Stimulated activated CD8-positive, alpha-beta memory T cell treated with anti-CD3 and anti-CD28 coated beads, Interleukin-4, amount 100 ng/mL, for 24 hours (primary cell): ENCODE measurements at regions not wholly inside any gene's neighbourhood (a gene's known extent, or its start where the extent isn't known, plus 50 kb on each side); places are given as distances from the start of the nearest gene placed in this dataset.
"Not testable (repeated sequence)": the region's sequence is repeated elsewhere in the genome, so short reads cannot be mapped to it uniquely, and the experiment has no call there.

Experiments used
- DNase-seq: peaks from one replicate; pipeline ENCODE4 v3.0.0-alpha.2; 2020; ENCODE audit warnings: low read depth

DNA sequence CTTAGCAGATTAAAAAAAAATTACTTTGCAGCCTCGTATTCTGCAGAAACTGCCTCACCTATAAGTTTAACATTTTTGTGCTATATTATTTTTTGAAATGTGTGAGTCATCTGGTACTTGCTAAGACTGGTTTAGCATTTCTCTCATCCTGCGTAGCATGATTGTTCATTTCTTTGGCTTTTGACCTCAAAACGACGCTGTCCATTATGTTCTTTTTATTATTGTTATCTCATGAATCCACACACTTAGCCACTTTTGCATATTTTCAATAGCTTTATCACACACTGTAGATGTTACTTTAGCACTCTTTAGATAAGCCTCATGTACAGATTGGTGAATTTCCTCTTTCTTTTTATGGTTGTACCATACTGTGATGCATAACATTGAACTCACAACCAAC is 1004.9 kb upstream of the NCAM2 start:
- DNase-seq: no peak

DNA sequence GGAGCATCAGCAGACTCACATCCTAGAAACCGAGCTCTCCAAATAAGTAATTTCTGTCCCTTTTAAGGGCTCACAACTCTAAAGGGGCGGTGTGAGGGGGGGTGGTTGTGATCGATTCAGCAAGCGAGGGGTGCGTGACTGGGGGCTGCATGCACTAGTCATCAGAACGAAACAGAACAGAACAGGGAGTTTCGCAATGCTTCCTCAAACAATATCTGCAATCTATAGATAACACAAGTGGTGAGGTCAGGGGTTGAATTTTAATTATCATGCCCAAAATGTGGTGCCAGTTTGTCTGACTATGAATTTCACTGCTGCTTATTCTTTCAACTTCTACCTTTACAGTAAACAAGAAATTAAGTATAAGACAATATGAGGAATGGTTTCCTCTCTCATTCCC is 1003.0 kb upstream of the NCAM2 start:
- no peak for DNase-seq

GRCh38 chr21:19998453-19998852 is 999.8 kb upstream of the NCAM2 start:
- DNase-seq: no peak

GRCh38 chr21:19999369-20000272 is 998.6 kb upstream of the NCAM2 start:
- DNase-seq: no peak

DNA sequence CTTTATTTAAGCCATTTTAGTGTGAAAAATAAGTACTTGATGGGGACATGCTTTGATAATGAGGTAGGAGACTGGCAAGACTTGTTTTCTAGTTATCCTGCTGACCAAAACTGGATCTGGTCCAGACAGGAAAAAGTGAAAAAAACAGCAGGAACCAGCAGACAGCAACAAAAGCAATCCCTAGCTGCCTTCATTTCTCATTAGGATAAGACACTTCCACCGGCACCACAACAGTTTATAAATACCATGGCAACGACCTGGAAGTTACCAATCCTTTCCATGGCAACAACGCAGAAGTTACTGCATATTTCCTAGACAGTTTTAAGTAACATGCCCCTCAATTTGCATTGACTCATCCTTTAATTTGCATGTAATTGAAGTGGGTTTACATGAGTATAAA is 993.8 kb upstream of the NCAM2 start:
- no peak for DNase-seq

DNA sequence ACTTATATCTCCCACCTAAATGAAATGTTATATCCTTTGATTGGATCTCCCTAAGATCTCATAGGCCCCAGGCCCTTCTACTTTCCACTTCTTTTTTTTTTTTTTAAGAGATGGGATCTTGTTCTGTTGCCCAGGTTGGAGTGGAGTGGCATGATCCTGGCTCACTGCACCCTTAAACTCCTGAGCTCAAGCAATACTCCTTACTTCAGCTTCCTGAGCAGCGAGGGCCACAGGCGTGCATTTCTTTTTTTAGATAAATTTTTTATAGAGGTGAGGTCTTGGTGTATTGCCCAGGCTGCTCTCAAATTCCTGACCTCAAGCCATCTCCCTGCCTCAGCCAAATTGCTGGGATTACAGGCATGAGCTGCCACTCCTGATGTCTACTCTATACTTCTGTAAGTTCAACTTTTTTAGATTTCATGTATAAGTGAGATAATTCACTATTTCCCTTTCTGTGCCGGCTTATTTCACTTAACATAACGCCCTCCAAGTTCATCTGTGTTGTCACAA is 987.5 kb upstream of the NCAM2 start:
- no peak for DNase-seq

- DNase-seq: no peak
These were observed 984.4 kb upstream of the NCAM2 start for GRCh38 chr21:20013851-20014250.

DNA sequence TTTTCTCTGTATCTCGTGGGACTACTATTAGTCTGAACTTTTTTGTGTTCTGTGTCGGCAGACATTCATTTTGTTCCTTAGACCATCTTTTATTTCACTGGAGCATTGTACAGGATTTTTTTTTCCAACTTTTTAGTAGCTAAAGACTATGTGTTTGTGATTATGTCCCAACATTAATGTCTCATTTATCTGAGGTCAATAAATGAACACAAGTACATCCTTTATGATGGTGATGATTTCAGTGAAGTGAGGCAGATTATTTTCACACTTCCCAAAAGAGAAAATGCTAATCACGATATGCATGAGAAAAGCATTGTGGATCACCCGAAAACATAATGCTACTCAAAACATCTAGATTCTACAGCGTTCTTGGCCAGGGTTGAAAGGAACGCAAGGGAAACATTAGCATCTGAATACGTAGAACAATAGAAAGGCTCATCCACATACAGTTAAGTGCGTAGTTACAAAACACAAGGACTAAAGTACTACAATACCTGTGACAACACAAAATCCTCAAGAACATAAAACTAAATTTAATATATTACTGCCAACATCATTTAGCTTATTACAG is 981.7 kb upstream of the NCAM2 start:
- DNase-seq: no peak

GRCh38 chr21:20020026-20020425 is 978.2 kb upstream of the NCAM2 start:
- no peak for DNase-seq

DNA sequence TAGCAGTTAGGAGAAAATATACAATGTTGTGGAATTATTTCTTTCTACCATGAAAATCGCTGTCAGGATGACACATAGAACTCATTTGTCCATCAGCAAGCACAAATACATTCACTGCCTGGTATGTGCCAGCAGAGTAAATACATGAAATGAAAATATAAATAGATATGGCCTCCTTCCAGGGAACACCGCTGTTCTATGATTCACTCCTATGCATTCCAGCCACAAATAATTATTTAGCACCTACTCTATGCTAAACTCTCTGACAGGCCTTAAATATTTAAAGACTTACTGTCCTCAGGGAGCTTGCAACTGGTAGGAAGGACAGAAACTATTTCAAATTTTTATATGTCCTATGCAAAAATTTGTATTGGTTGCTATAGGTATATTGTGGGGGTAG is 975.0 kb upstream of the NCAM2 start:
- DNase-seq: no peak

- DNase-seq: no peak
These were observed 973.5 kb upstream of the NCAM2 start for GRCh38 chr21:20024741-20025140.

- DNase-seq: no peak
These were observed 971.7 kb upstream of the NCAM2 start for GRCh38 chr21:20026543-20026942.

DNA sequence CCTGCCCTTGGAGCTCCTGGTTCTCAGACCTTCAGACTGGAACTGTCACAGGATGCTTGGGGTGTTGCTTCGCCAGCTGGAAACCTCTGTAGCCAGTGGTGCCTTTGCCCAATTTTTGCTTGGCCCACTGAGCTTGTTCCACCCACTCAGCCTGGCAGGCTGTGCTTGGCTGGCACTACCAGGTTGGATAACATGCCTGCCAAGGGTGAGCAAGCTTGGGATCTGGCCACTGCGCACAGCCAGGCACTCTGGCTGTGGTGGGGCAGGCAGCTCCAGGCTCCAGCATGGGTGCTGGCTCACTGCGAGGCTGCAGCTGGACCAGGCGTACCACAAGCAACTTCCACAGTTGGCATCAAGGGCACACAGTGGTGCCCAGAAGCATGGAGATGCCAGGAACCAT is 967.8 kb upstream of the NCAM2 start:
- no peak for DNase-seq

GRCh38 chr21:20031807-20032206 is 966.4 kb upstream of the NCAM2 start:
- no peak for DNase-seq

GRCh38 chr21:20040768-20041167 is 957.4 kb upstream of the NCAM2 start:
- DNase-seq: no peak

GRCh38 chr21:20045197-20045596 is 953.0 kb upstream of the NCAM2 start:
- no peak for DNase-seq

GRCh38 chr21:20048130-20048837 is 949.9 kb upstream of the NCAM2 start:
- DNase-seq: not testable (repeated sequence)

GRCh38 chr21:20083336-20083735 is 914.9 kb upstream of the NCAM2 start:
- DNase-seq: no peak

- no peak for DNase-seq
These were observed 914.3 kb upstream of the NCAM2 start for GRCh38 chr21:20083925-20084324.

- DNase-seq: no peak
These were observed 911.7 kb upstream of the NCAM2 start for GRCh38 chr21:20086508-20086907.

- DNase-seq: no peak
These were observed 891.8 kb upstream of the NCAM2 start for GRCh38 chr21:20106368-20106767.

DNA sequence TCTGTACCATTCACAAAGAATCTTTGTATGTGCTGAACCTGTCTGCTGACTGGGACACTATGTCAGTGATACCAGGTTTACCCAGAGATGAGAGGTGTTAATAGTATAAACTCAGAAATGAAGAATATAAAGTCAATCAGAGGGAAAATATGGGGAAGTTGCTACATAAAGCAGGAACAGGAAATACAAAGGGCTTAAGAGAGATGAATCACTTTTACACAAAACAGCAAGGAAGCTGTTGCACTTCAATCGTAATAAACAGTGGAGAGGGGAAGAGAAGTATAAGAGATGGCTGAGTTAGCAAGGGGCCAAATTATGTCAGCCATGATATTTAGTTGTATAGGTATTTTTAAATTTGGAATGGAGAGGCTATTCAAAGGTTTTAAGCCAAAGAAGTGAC is 890.2 kb upstream of the NCAM2 start:
- DNase-seq: no peak

GRCh38 chr21:20108976-20109540 is 889.2 kb upstream of the NCAM2 start:
- DNase-seq: no peak
